ENCODE measurements at regions not wholly inside any gene's neighbourhood (a gene's known extent, or its start where the extent isn't known, plus 50 kb on each side); places are given as distances from the start of the nearest gene placed in this dataset.

DNA sequence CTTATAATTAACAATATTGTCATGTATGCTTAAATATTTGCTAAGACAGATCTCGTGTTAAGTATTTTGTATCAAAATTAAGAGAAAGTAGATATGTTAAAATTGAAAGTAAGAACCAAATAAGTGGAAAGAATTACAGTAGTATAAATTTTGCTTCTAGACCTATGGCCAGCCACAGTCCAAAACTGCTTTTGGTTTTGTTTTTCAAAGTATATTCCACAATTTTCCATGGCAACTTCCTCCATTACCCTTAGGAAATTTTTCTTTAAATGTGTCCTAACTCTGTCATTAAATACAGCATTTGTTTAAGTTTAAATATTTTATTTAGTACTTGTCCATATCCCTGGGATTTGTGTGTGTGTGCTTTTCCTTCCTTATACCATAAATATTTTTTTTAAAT, 689.0 kb downstream of the DIAPH3 start:
- DNase-seq, result no peak

DNA sequence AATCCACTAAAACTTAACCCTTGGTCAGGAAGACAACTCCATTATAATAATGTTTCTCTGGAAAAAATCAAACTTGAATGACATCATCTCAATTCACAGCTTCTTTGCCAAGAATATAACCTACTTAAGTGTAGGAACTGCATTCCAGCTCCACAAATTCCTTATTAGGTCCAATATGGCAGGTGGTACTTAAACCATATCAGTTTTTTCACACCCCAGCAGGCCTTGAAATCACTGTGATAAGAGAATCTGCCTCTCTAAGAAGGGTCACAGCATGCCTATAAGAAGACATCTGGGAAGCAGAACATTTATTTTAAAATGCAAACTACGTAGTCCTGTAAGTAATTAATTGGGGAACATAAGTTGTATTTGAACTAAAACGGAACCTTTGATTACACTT, 687.8 kb downstream of the DIAPH3 start:
- no peak for DNase-seq

DNA sequence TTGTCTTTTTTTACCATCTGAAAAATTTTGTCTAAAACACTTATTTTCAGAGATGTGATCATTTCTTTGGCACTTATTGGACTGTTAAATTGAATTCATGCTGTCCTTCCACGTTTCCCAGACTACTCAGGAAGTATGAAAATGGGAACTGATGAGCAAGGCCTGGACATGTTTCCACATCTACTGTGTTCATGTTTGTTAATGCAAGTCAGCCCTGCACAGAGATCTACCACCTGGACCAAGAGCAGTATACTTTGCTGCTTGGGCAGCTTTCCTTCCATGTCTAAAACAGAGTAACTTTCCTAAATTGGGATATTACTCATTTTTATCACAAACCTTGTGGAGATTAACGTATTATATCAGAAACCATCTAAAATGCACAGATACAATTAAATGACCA, 687.4 kb downstream of the DIAPH3 start:
- DNase-seq, result no peak

DNA sequence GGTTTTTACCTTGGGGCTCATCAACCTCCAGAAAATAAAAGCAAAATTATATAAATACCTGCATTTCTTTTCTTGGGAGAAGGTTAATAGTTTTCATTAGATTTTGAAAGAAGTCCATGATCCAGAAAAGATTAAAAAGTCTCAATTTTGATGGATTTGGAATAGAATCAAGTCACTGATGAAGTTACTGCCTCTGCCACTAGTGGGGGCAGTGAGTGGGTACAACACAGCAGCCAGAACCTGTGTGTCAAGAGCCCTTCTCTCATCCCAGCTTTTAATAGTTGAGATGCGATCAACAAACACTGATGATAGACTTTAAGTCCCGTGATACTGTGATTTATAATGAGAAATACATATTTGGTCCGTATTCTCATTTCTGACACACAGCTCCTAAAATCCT, 686.7 kb downstream of the DIAPH3 start:
- DNase-seq, result no peak

DNA sequence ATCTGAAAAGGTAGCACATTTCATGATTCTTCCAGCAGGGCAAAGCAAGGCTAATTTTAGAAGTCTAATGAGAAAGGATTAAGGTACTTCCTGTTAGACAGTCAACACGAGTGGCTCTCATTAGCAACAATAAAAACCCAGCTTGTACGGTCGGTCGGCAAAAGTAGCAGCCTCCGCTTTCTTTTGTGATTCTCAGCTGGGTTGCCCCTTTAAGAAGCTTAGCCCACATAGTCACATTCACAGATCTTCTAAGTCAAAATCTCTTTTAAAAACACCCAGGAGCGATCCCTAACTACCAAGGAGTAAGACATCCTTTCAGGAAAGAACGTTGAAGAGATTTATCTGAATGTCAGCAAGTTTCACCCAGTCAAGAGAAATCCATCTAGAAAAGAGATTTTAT, 684.8 kb downstream of the DIAPH3 start:
- peak; percentile 26 for DNase-seq

DNA sequence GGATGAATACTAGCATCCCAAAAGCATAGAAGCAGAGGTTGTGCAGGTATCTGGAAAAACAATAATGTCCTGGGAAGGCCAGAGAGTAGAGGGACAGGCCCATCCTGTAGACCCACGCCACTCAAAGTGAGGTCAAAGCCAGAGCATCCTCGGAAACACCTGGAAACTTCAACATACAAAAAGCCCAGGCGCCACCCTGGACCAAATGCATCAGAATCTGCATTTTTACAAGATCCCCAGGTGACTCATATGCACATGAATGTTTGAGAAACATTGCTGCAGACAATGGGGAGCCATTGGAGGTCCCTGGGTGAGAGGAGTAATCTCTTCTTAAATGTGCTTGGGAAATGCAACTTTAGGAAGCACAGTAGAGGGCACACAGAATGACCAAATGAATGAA, 684.1 kb downstream of the DIAPH3 start:
- DNase-seq, result no peak

DNA sequence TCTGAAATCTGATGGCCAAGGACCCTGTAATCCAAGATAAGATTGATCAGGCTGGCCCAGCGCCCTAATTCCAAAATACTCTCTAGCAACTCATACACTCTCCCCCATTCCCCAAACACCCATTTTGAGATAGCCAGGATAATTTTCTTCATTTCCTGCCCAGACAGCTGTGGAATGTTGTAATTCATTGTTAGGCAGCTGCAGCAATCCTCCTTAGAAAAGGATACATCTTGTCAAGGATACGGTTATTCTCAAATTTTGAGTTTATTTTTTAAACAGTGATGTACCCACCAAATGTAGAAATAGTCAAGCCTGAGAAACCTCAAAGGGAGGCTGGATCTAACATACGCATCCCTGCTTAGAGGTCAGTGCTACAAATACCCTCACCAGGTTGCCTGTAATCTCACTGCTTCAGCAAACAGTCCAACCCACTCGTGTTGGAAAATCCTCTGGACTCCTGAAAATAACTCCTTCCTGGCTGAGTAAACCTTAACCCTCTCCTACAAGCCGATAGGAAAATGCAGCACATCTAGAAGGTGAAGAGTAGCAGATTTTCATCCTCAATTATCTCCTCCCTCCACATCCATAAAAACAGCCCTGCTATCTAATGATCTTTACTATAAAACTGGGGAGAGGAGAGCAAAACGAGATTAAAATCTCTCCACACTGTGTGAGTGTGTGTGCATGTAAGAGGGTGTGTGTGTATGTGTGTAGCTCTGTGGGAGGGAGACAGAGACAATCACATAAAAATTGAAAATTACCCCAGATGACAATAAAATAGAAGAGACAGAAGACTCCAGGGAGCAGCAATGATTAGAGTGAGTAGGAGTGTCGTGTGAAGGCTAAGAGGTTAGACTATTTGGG, 683.1 kb downstream of the DIAPH3 start:
- DNase-seq, result peak; percentile 22

DNA sequence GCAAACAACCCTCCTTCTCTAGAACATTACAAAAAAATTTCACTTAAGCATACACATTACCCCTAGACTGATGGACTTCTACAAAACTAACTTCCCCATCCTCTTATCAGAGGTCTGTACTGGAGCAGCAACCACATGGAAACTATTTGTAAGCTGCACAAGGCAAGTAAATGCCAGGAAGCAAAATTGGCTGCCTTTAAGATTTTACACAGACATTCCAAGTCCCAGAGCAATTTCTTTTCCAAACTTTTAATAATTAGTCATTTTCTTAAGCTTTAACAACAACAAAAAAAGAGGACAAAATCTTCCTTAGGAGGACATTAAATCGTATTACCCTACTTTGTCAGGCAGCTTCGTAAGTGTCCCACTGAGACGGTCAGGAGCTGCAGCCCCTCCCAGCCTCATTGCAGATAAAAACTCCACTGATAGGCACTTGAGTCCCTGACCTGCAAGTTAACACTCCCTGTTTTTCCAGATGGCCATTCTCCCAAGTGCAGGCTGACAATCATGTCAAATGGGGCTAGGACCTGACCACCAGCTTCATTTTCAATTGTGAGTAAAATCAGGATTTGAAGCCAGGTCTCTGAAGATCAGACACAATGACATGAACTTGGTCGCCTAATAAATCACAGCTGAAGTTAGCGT, 680.1 kb downstream of the DIAPH3 start:
- no peak for DNase-seq

DNA sequence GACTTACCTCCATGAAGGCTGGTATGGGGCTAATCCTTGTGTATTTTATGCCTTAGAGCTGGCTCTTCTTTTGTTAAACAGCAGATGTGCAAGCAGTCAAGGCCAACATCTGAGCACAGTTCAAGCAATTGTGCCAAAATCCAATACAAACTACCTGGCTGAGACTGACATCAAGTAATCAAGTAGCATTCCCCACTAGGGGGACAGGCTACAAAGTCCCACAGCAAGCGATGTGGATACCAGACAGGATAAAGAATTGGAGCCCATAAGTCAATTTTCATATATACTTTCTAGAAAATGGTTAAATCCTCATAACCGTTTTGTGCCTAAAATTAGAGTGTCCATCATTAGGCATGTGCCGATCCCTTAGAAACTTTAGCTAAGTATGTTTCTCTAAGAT, 675.8 kb downstream of the DIAPH3 start:
- DNase-seq, result no peak

DNA sequence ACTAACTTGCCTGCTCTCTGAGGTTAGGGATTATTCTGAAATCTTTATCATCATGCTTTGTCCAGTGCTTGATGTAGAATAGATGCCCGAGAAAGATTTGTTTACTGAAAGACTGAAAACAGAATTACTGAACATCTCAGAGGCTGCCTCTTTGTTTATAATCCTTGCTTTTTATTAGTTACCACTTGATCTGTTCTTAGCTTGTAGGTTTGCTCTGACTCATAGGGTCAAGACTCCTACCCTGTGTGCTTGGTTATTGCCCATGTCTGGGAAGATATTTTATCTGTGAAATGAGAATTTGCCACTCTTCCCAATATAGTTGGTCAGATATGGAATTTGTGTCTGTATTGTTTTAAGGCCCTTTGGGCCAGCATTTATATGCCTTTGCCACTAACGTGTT, 675.3 kb downstream of the DIAPH3 start:
- DNase-seq, result no peak

DNA sequence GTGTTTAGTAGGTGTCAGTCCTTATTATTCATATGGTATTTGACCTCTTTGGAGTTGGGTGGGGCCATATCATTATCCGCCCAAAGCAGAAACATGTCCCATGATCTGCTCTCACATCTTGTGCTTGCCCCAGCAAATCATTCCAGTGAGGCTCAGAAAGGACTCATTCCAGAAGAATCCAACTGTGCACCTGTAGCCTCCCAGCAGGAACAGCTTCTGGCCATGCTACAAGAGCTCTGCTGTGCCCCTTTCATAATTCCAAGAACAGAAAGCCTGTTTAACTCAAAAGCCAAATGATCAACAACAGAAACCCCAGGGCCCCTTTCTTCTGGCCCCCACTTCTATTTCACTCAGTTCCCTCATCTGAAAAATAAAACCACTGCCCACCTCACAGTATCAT, 673.1 kb downstream of the DIAPH3 start:
- no peak for DNase-seq

DNA sequence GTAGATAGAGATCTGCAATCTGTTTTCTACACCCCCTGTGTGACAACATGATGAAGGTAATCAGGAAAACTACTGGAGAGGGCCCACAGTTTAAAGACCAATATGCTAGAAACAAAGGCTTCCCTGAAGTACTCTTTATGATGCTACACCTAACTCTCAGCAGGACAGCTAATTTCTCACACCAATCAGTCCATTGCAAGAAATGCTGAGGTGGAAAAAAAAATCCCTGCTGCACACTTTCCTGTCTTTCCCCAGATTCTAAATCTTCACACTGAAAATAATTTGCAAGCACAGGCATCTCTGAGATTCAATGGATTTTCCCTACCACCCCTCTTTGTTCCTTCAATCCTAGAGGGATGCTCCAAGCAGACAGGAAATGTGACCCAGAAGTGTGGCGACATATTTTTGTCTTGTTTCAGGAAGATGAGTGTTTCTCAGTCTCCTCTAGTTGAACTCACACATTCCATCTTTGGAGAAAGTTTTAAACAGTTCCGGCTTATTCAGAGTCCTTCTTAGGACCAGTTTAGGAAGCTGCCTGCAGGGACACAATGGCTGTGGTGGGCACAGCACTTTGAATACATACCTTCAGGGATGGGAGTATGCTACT, 671.6 kb downstream of the DIAPH3 start:
- no peak for DNase-seq

DNA sequence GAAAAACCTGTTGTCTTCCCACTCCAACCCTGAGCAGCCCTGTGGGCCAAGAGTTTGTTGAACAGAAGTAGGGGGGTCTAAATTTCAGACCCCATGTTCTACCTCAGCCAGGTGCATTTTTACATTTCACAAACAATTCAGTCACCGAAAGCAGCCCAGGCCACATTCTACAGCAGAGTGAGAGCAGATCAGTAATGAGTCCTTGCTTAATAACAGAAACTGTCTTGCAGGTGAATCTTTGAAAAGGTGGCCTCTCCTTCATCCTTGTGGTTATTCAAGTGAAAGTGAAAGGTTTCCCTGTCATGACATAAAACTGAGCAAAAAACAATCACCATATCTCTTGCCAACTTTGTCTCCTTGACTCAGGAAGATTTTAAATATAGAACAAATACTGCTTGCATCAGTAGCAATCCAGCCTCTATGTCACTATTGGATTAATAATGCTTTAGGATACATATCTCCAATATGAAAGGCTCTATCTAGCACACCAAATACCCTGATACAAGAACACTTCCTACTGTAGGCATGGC, 670.2 kb downstream of the DIAPH3 start:
- no peak for DNase-seq

DNA sequence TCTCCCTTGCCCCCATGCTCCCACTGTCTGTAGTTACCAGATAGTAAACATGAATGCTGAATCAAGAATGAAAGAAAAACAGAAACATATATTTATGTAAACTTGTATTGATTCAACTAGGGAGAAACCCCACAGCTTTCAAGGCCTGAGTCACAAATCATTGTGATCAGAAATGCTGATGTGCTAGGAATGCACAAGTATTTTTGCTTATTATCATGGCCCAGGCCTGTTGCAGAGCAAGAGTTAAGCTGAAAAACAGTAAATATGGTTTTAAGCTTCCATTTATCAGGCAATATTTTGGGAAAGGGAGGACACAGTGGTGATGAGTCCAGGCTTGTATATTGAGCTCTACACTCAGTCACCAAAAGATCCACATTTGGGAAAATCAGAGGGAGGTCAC, 669.6 kb downstream of the DIAPH3 start:
- no peak for DNase-seq

DNA sequence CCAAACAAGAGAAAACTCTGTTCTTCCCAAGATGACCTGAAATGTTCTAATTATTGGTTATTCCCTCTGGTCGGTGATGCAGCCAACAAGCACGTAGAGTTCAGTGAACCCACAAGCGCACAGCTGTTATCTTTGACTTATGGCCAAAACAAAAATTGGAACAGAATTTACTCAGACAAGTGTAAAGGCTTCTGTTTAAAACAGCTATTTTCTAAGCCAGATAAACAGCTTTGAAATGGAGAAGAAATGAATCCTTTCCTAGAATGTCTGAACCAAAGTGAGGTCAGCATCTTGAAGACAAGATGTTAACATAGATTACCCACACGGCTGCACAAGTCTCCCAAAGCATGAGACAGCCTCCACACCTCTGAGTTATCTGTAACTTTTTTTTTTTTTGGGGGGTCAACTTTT, 669.2 kb downstream of the DIAPH3 start:
- no peak for DNase-seq

DNA sequence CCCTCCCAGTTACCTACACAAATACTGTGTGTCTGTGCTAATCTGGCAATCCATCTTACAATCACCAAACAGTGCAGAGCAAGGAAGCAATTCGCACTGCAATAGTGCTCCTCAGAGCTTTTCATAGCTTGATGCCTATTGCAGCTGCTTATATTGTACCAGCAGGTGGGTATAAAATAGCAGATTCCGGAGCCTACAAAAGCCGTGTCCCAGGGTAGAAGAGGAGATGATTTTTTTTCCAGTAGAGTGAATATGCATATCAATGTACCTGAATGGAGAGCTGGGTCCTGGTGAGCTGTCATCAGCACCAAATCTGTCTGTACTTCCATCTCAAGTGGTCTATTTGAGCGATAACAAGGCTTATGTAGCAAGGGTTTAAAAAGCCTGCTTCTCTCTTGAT, 668.4 kb downstream of the DIAPH3 start:
- DNase-seq, result no peak

DNA sequence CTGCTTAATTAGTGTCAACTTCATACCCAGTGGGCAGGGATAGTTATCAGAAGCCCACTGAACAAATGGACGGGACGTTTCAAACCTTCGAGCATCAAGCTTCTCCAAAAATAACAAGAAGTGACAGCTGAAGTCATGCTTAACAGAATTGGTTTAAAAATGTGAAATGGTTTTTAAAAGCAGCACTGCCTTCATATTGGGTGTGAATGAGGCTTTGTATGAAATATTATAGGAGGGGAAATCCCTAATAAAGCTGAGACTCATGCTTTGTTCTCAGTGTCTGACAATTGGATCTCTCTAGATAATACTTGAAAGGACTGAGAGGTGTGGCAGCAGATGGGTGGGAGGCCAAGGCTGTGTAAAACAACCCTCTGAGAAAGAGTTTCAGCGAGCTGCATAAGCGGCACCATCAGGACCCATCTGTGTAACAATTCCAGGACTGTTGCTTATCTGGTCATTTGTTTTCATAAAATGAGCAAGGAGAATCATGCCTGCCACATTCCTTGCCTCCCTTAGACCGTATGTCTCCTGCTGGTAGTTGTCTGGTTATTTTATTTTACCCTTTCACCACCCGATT, 667.7 kb downstream of the DIAPH3 start:
- DNase-seq, result no peak

DNA sequence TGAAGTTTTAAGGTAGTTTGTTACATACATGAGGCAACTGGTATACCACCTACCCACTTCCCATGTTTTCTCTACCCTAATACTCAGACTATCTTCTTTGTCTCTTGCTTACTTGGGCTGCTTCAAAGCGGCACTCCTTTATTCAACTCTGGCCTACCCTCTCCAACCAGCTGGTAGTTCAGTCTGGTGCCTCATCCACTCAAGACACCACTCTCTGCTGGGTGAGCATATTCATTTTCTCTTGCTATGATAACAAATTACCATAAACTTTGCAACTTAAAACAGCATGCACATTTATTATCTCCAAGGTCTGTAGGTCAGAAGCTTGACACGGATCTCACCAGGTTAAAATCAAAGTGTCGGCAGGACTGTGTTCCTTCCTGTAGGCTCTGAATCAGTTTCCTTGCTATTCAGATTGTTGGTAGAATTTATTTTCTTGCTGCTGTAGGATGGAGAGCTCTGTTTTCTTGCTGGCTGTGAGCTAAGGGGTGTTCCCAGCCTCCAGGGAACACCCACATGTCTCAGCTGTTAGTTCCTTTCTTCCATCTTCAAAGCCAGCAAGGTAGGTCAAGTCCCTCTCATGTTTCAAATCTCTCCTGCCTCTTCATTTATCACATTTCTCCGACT, 666.0 kb downstream of the DIAPH3 start:
- DNase-seq, result no peak

DNA sequence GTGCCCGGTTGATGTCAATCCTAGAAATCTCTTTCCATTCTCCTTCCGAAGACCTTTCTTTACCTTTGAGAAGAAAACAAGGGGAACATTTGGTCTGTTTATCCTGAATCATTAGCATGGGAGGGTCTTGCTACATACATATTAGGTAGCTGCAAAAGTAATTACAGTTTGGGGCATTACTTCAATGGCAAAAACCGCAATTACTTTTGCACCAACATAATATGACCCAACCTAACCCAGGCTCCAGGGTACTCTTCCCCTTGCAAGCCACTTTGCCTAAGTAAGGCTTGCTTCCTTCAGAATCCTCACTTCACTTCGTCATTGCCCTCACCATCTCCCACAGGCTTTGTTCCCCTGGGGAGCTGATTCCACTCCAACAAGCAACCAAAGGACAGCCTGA, 662.7 kb downstream of the DIAPH3 start:
- no peak for DNase-seq

DNA sequence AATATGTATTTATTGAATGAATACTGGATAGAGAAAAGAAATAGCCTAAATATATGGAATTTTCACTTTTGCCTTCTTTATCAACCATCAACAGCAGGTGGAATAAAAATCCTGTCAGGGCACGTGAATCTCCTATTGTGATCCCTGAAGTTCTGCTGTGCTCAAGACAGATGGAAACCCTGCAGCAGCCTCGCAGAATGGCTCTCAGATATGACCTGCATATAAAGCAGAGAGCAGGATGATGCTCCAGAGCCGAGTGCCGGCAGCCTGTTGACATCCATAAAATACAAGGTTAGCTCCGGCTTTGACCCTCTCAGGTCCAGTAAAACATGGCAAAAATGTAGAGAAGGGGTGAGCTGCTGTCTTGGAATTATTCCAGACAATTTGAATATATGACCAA, 659.3 kb downstream of the DIAPH3 start:
- peak; percentile 20 for DNase-seq

DNA sequence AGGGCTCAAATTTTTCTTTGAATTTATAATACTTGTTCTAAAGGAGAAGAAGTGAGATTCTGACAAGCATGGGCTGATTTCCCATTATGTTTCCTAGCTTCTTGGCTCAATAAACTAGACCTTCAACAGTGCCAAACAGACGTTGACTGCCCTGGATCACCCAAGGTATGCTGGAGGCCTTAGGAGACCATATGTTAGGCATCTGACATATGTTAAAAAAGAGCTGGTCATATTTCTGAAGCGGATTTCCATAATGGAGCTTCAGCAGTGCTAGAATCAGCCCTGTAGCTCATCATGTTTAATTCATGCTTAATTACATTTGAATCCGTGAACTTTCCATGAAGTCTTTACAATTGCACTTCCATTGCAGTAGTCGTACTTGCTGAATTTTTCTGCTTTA, 653.3 kb downstream of the DIAPH3 start:
- no peak for DNase-seq

DNA sequence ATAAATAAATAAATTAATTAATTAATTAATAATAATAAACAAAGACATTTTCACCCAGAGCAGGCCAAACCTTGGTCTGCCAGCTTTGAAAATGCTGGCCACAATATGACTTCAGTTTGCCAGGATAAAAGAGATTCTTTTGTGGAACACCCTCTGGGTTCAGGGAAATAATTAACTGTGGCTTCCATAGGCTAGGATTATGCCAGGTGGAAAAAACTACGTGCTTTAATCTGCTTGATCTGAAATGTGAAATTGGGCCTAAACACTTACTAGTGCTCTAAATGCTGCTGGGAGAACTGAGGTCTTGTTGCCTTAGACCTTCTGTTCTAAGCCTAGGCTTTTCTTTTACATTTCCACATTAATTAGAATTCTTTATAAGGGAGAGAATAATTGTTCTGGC, 650.0 kb downstream of the DIAPH3 start:
- DNase-seq, result no peak

DNA sequence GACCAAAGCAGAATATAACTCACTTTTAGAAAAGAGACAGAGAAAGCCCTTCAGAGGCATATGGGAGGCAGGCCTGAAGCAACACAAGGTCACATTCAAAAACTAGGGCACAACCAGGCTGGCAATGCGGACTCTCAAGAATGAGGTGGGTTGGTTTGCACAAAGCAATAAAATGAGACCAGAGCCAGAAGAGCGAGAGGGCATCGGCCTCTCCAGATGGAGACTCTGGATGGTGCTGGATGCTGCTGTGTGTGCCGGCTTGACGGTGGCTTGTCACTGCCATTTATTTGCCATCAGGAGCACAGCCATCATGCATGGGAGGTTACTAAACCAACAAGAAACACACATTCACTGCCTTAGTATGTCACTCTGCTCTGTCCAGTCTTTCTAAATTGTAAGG, 649.4 kb downstream of the DIAPH3 start:
- no peak for DNase-seq

Data from NCI-H146 (cell line).